ENCODE measurements at regions not wholly inside any gene's neighbourhood (a gene's known extent, or its start where the extent isn't known, plus 50 kb on each side); places are given as distances from the start of the nearest gene placed in this dataset.

GRCh38 chr15:87549860-87550259 lies 706.7 kb downstream of the NTRK3 start:
- no peak for TF ChIP-seq CTCF (conservative IDR thresholded peaks at IDR 0.05; ENCODE audit: low read length)
- no peak for TF ChIP-seq EZH2phosphoT487 (IDR thresholded peaks at IDR 0.05; ENCODE audit: borderline replicate concordance, low read depth, low read length)

Data from OCI-LY7 (cell line).